Loucy (cell line): ENCODE measurements at regions not wholly inside any gene's neighbourhood (a gene's known extent, or its start where the extent isn't known, plus 50 kb on each side); places are given as distances from the start of the nearest gene placed in this dataset.

ENCODE experiments used
- CTCF ChIP-seq: fragments of 200-600 bp; sonication (generic); conservative IDR thresholded peaks from 2 replicates; pipeline ENCODE4 v1.5.1; 2014; ENCODE audit warnings: mild to moderate bottlenecking, antibody characterized with exemption, low read length
- EZH2phosphoT487 ChIP-seq: fragments of 200-600 bp; IDR thresholded peaks from 2 replicates; pipeline ENCODE4 v1.6.1; 2018; ENCODE audit warnings: antibody characterized with exemption, mild to moderate bottlenecking, moderate library complexity, borderline replicate concordance

GRCh38 chr3:25181096-25181495 lies 247.0 kb upstream of the RARB start:
- TF ChIP-seq CTCF (no peak), EZH2phosphoT487 (no peak)
